Breast epithelium (tissue), 3 donors: ENCODE measurements at regions not wholly inside any gene's neighbourhood (a gene's known extent, or its start where the extent isn't known, plus 50 kb on each side); places are given as distances from the start of the nearest gene placed in this dataset.

Source experiments
- POLR2AphosphoS5 ChIP-seq, 3 donors: sonication (generic); formaldehyde crosslinking; IDR thresholded peaks; one replicate each; pipeline ENCODE4 v1.6.1; 2017; ENCODE audit warnings: antibody characterized with exemption in 3 of 3
- TF ChIP-seq, protein P1 (sequence below), 3 donors: fragments of 450-650 bp; IDR thresholded peaks; one replicate each; pipeline ENCODE4 v1.5.1; 2016 to 2017; ENCODE audit warnings: antibody characterized with exemption in 3 of 3, mild to moderate bottlenecking in 3 of 3, moderate library complexity in 3 of 3

DNA sequence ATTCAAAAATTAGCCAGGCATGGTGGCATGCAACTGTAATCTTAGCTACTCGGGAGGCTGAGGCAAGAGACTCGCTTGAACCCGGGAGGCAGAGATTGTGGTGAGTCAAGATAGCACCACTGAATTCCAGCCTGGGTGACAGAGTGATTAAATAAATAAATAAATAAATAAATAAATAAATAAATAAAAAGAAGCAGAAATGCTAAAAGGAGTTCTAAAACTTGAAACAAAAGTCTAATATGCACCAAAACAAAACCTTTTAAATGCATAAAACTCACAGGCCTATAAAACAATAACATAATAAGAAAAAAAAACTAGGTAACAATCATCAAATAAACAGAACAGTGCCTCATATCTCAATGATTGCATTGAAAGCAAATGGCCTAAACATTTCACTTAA lies 1458.9 kb downstream of the AMY1C start:
- TF ChIP-seq, protein P1, sequence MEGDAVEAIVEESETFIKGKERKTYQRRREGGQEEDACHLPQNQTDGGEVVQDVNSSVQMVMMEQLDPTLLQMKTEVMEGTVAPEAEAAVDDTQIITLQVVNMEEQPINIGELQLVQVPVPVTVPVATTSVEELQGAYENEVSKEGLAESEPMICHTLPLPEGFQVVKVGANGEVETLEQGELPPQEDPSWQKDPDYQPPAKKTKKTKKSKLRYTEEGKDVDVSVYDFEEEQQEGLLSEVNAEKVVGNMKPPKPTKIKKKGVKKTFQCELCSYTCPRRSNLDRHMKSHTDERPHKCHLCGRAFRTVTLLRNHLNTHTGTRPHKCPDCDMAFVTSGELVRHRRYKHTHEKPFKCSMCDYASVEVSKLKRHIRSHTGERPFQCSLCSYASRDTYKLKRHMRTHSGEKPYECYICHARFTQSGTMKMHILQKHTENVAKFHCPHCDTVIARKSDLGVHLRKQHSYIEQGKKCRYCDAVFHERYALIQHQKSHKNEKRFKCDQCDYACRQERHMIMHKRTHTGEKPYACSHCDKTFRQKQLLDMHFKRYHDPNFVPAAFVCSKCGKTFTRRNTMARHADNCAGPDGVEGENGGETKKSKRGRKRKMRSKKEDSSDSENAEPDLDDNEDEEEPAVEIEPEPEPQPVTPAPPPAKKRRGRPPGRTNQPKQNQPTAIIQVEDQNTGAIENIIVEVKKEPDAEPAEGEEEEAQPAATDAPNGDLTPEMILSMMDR (IDR thresholded peaks at IDR 0.05), result no peak
- no peak for TF ChIP-seq POLR2AphosphoS5 (IDR thresholded peaks at IDR 0.05)
